ENCODE measurements at regions not wholly inside any gene's neighbourhood (a gene's known extent, or its start where the extent isn't known, plus 50 kb on each side); places are given as distances from the start of the nearest gene placed in this dataset.

GRCh38 chr19:30315159-30315558 lies 57.0 kb upstream of the ZNF536 start:
- TF ChIP-seq EP300 (IDR thresholded peaks at IDR 0.05; ENCODE audit: low read length) (no peak), TBP (optimal IDR thresholded peaks at IDR 0.05; ENCODE audit: low read depth, low read length) (no peak), ZFP91 (CRISPR knock-in tag; IDR thresholded peaks at IDR 0.05) (no peak), CTCF (IDR thresholded peaks at IDR 0.05 in 2 of 3, conservative IDR thresholded peaks at IDR 0.05 in 1 of 3; ENCODE audit: insufficient read depth in 2 of 3, low read depth in 1 of 3, low read length in 3 of 3) (no peak), MECOM (CRISPR knock-in tag; IDR thresholded peaks at IDR 0.05) (no peak), MXI1 (IDR thresholded peaks at IDR 0.05; ENCODE audit: low read depth, low read length) (no peak)

All from K562 (cell line).